Esophagus squamous epithelium (tissue), 5 donors: ENCODE measurements at regions not wholly inside any gene's neighbourhood (a gene's known extent, or its start where the extent isn't known, plus 50 kb on each side); places are given as distances from the start of the nearest gene placed in this dataset.

Experiments used
- DNase-seq: peaks from one replicate; lab custom pipeline; 2025; lab: John Stamatoyannopoulos, UW
- H3K27ac ChIP-seq, 4 donors: fragments of 200-600 bp; sonication (generic); one replicate each; pipeline ENCODE4 v1.5.1; 2016 to 2019; ENCODE audit warnings: mild to moderate bottlenecking in 1 of 4
- H3K27me3 ChIP-seq, 4 donors: fragments of 200-600 bp; sonication (generic); 1 replicate in 3 of 4; 2 replicates in 1 of 4; pipeline versions ENCODE4 v1.5.1 to v1.6.0; 2017 to 2021; ENCODE audit warnings: antibody characterized with exemption in 1 of 4
- H3K36me3 ChIP-seq, 3 donors: fragments of 200-600 bp; sonication (generic); one replicate each; pipeline ENCODE4 v1.5.1; 2016 to 2019
- H3K4me1 ChIP-seq, 3 donors: fragments of 200-600 bp; sonication (generic); one replicate each; pipeline ENCODE4 v1.5.1; 2017 to 2019
- H3K4me3 ChIP-seq, 4 donors: fragments of 200-600 bp; sonication (generic); 1 replicate in 3 of 4; 2 replicates in 1 of 4; pipeline ENCODE4 v1.5.1; 2016 to 2019; ENCODE audit warnings: mild to moderate bottlenecking in 2 of 4, moderate library complexity in 1 of 4
- H3K9me3 ChIP-seq, 3 donors: fragments of 200-600 bp; sonication (generic); one replicate each; pipeline ENCODE4 v1.5.1; 2016 to 2019
- CTCF ChIP-seq, 6 experiments: fragments of 450-650 bp in 4 of 6; fragments of 200-600 bp in 2 of 6; sonication (generic) in 2 of 6; IDR thresholded peaks; one replicate each; pipeline ENCODE4 v1.5.1; 2016 to 2019; ENCODE audit warnings: antibody characterized with exemption in 6 of 6, mild to moderate bottlenecking in 4 of 6, moderate library complexity in 4 of 6
- POLR2A ChIP-seq, 4 donors: fragments of 450-650 bp; IDR thresholded peaks; one replicate each; pipeline ENCODE4 v1.6.1; 2017; ENCODE audit warnings: antibody characterized with exemption in 4 of 4, mild to moderate bottlenecking in 4 of 4, moderate library complexity in 3 of 4
- WGBS, 2 donors: methylation state at CpG; one replicate each; pipeline ENCODE4 v1.1.5; 2018; 5-methylcytosine and 5-hydroxymethylcytosine counted together
- intact Hi-C: fragments of 100-400 bp; cut with DNase I; formaldehyde crosslinking; loops from one replicate; pipeline ENCODE4 v1.15.0; 2022
- donor health status: DM: yes; HTN: yes; CAD: no.

GRCh38 chr18:78396756-78397155 is 582.9 kb upstream of the SALL3 start:
- Histone ChIP-seq H3K4me3 (no peak overlapping the region), H3K27ac (no peak overlapping the region), H3K4me1 (no peaks in the 10 kb centered on the region), H3K27me3 (no peaks in the 10 kb centered on the region), H3K36me3 (no peaks in the 10 kb centered on the region), H3K9me3 (no peaks in the 10 kb centered on the region)
- TF ChIP-seq POLR2A (IDR thresholded peaks at IDR 0.05) (no peak), CTCF (IDR thresholded peaks at IDR 0.05) (no peak)
- 85 to 93% methylated on average over 10 of the region's 10 CpGs for WGBS, 2 donors
- intact Hi-C loops: no loop called here
- DNase-seq: no peak

DNA sequence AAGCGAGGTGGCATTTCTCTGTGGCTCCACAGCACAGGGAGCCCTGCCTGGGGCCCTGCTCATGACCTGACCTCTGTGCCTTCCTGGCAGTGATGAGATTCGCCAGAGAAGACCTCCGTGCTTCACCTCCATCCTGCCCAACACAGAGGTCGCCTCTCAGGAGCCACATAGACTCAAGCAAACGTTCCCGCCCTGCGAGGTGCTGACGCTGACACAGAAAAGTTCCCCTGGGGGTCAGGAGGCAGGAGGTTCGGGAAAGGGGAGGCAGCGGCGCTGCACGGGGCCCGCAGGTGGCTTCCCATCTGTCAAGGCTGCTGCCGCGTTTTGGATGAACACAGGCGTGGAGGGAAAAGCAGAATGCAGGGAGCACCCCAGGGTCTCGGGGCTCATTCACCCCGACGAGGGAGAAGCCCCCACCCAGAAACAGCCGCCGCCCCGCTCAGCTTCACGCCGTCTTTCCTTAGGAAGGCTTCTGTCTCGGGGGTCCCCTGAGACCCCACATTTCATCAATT is 579.6 kb upstream of the SALL3 start:
- no peak for DNase-seq
- no peaks in the 10 kb centered on the region for H3K4me1 ChIP-seq

DNA sequence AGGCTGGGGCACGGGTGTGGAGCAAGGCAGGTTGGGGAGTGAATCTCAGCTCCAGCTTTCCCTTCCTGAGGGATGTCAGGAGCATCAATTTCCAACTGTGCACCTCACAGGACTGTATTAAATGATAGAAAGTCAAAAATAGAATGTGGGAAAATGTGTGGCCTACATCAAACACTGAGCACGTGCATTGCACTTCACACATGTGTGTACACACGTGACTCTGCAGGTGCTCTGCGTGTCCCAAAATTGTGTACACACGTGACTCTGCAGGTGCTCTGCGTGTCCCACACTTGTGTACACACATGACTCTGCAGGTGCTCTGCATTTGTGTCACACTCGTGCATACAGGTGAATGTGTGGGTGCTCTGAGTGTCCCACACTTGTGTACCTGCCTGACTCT is 577.2 kb upstream of the SALL3 start:
- H3K27ac ChIP-seq: no peak overlapping the region
- no peaks in the 10 kb centered on the region for H3K9me3 ChIP-seq
- 77 to 82% methylated on average over 6 to 7 of the region's 7 CpGs for WGBS, 2 donors
- peaks cover 0 to 10% (median 5%) of the 10 kb centered on the region in 3 donors for H3K4me1 ChIP-seq
- no peak for TF ChIP-seq CTCF (IDR thresholded peaks at IDR 0.05)
- TF ChIP-seq POLR2A (IDR thresholded peaks at IDR 0.05): no peak
- intact Hi-C loops: no loop called here
- no peak for DNase-seq
- no peak overlapping the region for H3K4me3 ChIP-seq
- no peaks in the 10 kb centered on the region for H3K36me3 ChIP-seq
- no peaks in the 10 kb centered on the region for H3K27me3 ChIP-seq

More for the DNA sequence above, 579.6 kb upstream of the SALL3 start:
- Histone ChIP-seq H3K4me3 (no peak overlapping the region), H3K27ac (no peak overlapping the region), H3K27me3 (no peaks in the 10 kb centered on the region), H3K9me3 (no peaks in the 10 kb centered on the region), H3K36me3 (no peaks in the 10 kb centered on the region)
- TF ChIP-seq CTCF (IDR thresholded peaks at IDR 0.05) (no peak), POLR2A (IDR thresholded peaks at IDR 0.05) (no peak)
- intact Hi-C loops: no loop called here
- 84 to 100% methylated on average over 1 to 17 of the region's 25 CpGs for WGBS, 2 donors

DNA sequence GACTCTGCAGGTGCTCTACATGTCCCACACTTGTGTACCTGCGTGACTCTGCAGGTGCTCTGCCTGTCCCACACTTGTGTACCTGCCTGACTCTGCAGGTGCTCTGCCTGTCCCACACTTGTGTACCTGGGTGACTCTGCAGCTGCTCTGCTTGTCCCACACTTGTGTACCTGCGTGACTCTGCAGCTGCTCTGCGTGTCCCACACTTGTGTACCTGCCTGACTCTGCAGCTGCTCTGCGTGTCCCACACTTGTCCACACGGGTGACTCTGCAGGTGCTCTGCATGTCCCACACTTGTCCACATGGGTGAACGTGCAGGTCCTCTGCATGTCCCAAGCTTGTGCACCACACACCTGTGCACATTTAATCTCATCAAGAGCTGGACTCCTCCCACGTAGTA is 576.7 kb upstream of the SALL3 start:
- DNase-seq: no peak
- Histone ChIP-seq H3K9me3 (no peaks in the 10 kb centered on the region), H3K27me3 (no peaks in the 10 kb centered on the region), H3K4me1 (peaks cover 0 to 13% (median 6%) of the 10 kb centered on the region in 3 donors), H3K27ac (no peak overlapping the region), H3K36me3 (no peaks in the 10 kb centered on the region), H3K4me3 (no peak overlapping the region)
- intact Hi-C loops: no loop called here
- no peak for TF ChIP-seq CTCF (IDR thresholded peaks at IDR 0.05)
- TF ChIP-seq POLR2A (IDR thresholded peaks at IDR 0.05): no peak
- WGBS, 2 donors: 55 to 63% methylated on average over 6 of the region's 7 CpGs

GRCh38 chr18:78403371-78403770 is 576.2 kb upstream of the SALL3 start:
- Histone ChIP-seq H3K4me3 (no peak overlapping the region), H3K27me3 (no peaks in the 10 kb centered on the region), H3K27ac (no peak overlapping the region), H3K9me3 (no peaks in the 10 kb centered on the region), H3K36me3 (no peaks in the 10 kb centered on the region), H3K4me1 (peaks cover 0 to 13% (median 6%) of the 10 kb centered on the region in 3 donors)
- intact Hi-C loops: no loop called here
- no peak for TF ChIP-seq POLR2A (IDR thresholded peaks at IDR 0.05)
- TF ChIP-seq CTCF (IDR thresholded peaks at IDR 0.05): no peak
- WGBS, 2 donors: 55 to 60% methylated on average over 1 to 7 of the region's 9 CpGs
- no peak for DNase-seq
